Body of pancreas (tissue), 4 donors: ENCODE measurements at regions not wholly inside any gene's neighbourhood (a gene's known extent, or its start where the extent isn't known, plus 50 kb on each side); places are given as distances from the start of the nearest gene placed in this dataset.

ENCODE experiments used
- ATAC-seq: fragments of 150-250 bp; one replicate; pipeline ENCODE4 v1.9.1; 2016
- DNase-seq, 4 donors: peaks; one replicate each; pipeline ENCODE4 v3.0.0-alpha.2; 2019
- H3K27ac ChIP-seq, 4 donors: fragments of 200-600 bp; sonication (generic); 1 replicate in 3 of 4; 2 replicates in 1 of 4; pipeline versions ENCODE4 v1.5.1 to v1.6.1; 2016 to 2019; ENCODE audit warnings: mild to moderate bottlenecking in 1 of 4, mixed read lengths in 1 of 4, moderate library complexity in 1 of 4
- H3K27me3 ChIP-seq, 2 donors: fragments of 200-600 bp; sonication (generic); one replicate each; pipeline ENCODE4 v1.6.0; 2016; ENCODE audit warnings: mild to moderate bottlenecking in 1 of 2
- H3K36me3 ChIP-seq, 2 donors: fragments of 200-600 bp; sonication (generic); replicated peaks in 1 of 2; 2 replicates each; pipeline ENCODE4 v1.5.1; 2016; ENCODE audit warnings: low read depth in 2 of 2; ENCODE audit not compliant: insufficient read depth in 1 of 2
- H3K4me1 ChIP-seq: fragments of 200-600 bp; sonication (generic); one replicate; pipeline ENCODE4 v1.6.0; 2016
- H3K4me3 ChIP-seq, 2 donors: fragments of 200-600 bp; sonication (generic); 1 replicate in 1 of 2; 2 replicates in 1 of 2; pipeline ENCODE4 v1.5.1; 2016 to 2019
- H3K9me3 ChIP-seq, 3 donors: fragments of 200-600 bp; sonication (generic); 1 replicate in 2 of 3; 2 replicates in 1 of 3; pipeline ENCODE4 v1.5.1; 2016
- POLR2A ChIP-seq, 3 donors: fragments of 450-650 bp; IDR thresholded peaks; one replicate each; pipeline ENCODE4 v1.6.1; 2016; ENCODE audit warnings: antibody characterized with exemption in 3 of 3, mild to moderate bottlenecking in 2 of 3
- WGBS, 2 donors: methylation state at CpG; one replicate each; pipeline ENCODE4 v1.1.5; 2017; 5-methylcytosine and 5-hydroxymethylcytosine counted together
- intact Hi-C: fragments of 100-400 bp; cut with DNase I; formaldehyde crosslinking; loops from one replicate; pipeline ENCODE4 v1.15.1; 2023
- TF ChIP-seq, protein P1 (sequence below), 7 experiments: fragments of 450-650 bp in 4 of 7; fragments of 200-600 bp in 3 of 7; sonication (generic) in 3 of 7; IDR thresholded peaks; one replicate each; pipeline ENCODE4 v1.5.1; 2016 to 2019; ENCODE audit warnings: antibody characterized with exemption in 7 of 7

DNA sequence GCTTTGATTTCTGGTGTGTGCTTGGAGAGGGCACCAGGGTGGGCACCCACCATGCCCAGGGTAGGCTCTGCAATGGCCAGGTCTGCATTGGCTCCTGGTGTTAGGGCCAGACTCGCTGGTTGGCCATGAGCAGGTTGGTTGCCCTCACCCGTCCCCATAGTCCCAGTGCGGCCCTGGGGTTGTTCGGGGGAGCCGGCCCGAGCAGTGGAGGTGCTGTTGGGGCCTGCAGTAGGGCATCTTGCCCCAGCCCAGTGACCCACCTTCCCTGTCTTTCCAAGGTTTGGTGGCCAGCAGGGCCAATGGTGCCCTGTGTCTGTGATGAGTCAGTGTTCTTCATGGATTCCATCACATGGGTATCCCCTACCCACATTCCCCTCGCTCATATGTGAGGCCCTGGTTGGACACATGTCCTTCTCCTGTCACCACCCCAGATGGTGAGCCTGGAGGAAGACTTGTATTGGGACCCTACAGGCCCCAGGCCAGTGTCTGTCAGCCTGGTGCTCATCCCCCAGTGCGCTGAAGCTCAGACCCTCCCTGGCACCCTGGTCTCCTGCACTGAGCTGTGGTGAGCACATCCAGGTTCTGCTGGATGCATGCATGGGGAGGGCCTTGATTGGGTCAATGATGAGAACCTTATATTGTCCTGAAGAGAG, 190.1 kb downstream of the UBE3A start:
- H3K4me3 ChIP-seq = no peak overlapping the region
- DNase-seq (peak in 2 of 4 donors; percentile 0 to 4), ATAC-seq (no peak)
- H3K27ac ChIP-seq = no peak overlapping the region
- no peaks in the 10 kb centered on the region for H3K4me1 ChIP-seq
- 92 to 94% methylated on average over 2 to 8 of the region's 8 CpGs for WGBS, 2 donors
- no peak for TF ChIP-seq POLR2A (IDR thresholded peaks at IDR 0.05)
- TF ChIP-seq, protein P1, sequence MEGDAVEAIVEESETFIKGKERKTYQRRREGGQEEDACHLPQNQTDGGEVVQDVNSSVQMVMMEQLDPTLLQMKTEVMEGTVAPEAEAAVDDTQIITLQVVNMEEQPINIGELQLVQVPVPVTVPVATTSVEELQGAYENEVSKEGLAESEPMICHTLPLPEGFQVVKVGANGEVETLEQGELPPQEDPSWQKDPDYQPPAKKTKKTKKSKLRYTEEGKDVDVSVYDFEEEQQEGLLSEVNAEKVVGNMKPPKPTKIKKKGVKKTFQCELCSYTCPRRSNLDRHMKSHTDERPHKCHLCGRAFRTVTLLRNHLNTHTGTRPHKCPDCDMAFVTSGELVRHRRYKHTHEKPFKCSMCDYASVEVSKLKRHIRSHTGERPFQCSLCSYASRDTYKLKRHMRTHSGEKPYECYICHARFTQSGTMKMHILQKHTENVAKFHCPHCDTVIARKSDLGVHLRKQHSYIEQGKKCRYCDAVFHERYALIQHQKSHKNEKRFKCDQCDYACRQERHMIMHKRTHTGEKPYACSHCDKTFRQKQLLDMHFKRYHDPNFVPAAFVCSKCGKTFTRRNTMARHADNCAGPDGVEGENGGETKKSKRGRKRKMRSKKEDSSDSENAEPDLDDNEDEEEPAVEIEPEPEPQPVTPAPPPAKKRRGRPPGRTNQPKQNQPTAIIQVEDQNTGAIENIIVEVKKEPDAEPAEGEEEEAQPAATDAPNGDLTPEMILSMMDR (IDR thresholded peaks at IDR 0.05) = no peak
- H3K9me3 ChIP-seq = no peaks in the 10 kb centered on the region
- intact Hi-C loops = no loop called here
- no peaks in the 10 kb centered on the region for H3K36me3 ChIP-seq
- no peaks in the 10 kb centered on the region for H3K27me3 ChIP-seq

DNA sequence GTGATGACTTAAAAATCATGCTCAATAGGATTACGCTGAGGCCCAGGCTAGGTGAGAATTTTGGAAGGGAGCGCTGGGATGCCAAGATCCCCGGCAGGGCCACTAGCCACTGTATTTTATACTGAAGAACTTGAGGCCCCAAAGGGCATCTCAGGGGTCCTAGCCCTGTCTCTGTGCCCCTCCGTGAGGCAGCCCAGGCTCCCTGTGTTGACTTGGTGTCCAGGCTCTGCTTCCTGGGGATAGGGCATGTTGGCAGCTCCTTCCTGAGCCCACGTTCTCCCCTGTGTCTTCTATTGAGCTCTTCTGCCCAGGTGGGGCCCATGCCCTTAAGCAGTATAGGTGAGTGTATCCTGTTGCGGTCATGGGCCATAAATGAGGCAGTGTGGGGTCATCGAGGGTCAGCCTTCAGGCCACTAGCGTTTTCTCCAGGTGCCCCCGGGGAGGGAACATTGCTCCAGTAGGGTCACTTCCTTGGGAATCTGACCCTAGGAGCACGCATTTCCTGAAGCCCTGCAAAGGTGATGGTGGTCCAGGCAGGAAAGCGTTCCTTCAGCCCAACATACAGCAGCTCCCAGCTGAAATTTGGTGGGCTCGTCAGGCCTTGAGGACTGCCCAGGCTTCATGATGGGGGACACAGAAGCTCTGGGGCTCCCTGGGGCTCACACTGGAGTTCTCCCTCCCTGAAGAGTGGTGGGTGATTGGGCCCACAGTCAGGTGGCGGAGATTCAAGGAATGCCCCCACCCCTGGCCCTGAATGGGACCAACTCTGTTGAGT, 189.4 kb downstream of the UBE3A start:
- WGBS, 2 donors = 81 to 82% methylated on average over 9 to 13 of the region's 13 CpGs
- no peaks in the 10 kb centered on the region for H3K9me3 ChIP-seq
- DNase-seq = peak in 2 of 4 donors; percentile 2 to 4
- TF ChIP-seq, protein P1 (IDR thresholded peaks at IDR 0.05) = no peak
- no peak for TF ChIP-seq POLR2A (IDR thresholded peaks at IDR 0.05)
- no peaks in the 10 kb centered on the region for H3K4me1 ChIP-seq
- intact Hi-C loops = no loop called here
- H3K4me3 ChIP-seq = no peak overlapping the region
- no peak overlapping the region for H3K27ac ChIP-seq
- no peak for ATAC-seq
- H3K36me3 ChIP-seq = no peaks in the 10 kb centered on the region
- H3K27me3 ChIP-seq = no peaks in the 10 kb centered on the region

DNA sequence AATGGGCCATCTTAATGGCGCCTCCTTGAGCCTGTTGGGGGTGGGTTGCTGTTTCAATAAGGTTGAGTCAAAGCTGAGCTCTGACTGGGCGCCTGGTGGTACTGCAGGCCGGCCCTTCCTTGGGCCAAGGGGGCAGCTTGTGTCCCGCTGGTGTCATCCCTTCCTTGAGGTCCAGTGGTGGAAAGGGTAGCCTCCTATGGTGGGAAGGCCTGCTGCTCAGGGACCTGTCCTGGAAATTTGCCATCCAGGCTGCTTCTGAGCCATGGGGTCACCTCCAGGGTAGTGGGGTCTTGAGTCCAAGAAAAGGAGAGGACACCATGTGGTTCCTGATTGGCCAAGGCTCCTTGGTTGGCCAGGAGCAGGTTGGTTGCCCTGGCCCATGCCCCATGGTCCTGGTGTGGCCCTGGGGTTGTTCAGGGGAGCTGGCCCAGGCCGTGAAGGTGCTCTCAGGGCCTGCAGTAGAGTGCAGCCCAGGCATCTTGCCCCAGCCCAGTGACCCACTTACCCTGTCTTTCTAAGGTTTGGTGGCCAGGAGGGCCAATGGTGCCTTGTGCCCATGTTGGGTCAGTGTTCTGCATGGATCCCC, 188.7 kb downstream of the UBE3A start:
- Histone ChIP-seq H3K4me3 (no peak overlapping the region), H3K27ac (no peak overlapping the region), H3K36me3 (no peaks in the 10 kb centered on the region), H3K27me3 (no peaks in the 10 kb centered on the region), H3K4me1 (no peaks in the 10 kb centered on the region), H3K9me3 (no peaks in the 10 kb centered on the region)
- ATAC-seq (no peak), DNase-seq (peak in 2 of 4 donors; percentile 2 to 8)
- 75 to 82% methylated on average over 4 to 5 of the region's 5 CpGs for WGBS, 2 donors
- TF ChIP-seq POLR2A (IDR thresholded peaks at IDR 0.05) = no peak
- TF ChIP-seq, protein P1 (IDR thresholded peaks at IDR 0.05) = no peak
- intact Hi-C loops = no loop called here

DNA sequence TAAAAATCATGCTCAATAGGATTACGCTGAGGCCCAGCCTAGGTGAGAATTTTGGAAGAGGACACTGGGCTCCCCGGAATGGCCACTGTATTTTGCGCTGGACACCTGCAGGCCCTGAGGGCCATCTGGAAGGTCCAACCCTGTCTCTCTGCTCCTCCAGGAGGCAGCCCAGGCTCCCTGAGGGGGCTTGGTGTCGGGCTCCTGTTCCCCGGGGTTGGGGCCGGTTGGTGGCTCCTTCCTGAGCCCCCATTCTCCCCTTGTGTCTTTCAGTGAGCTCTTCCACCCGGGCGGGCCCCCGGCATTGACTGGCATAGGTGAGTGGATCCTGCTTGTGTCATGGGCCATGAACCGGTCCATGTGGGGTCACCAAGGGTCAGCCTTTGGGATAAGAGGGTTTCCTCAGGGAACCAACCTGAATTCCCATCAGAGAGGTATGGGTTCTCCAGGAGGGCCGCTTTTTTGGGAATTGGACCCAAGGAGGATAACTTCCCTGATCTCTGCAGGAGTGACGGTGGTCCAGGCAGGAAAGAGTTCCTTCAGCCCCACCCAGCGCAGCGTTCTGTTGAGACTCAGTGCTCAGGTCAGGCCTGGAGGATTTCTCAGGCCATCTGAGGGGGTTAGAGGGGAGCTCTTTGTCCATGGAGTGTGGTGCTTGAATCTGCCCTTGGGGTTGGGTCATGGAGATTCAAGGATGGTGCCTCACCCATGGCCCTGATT, 187.8 kb downstream of the UBE3A start:
- 81 to 93% methylated on average over 13 to 14 of the region's 14 CpGs for WGBS, 2 donors
- no peaks in the 10 kb centered on the region for H3K27me3 ChIP-seq
- intact Hi-C loops = no loop called here
- no peaks in the 10 kb centered on the region for H3K9me3 ChIP-seq
- H3K4me1 ChIP-seq = no peaks in the 10 kb centered on the region
- DNase-seq = peak in 2 of 4 donors; percentile 6
- no peak for ATAC-seq
- no peak overlapping the region for H3K4me3 ChIP-seq
- H3K36me3 ChIP-seq = no peaks in the 10 kb centered on the region
- H3K27ac ChIP-seq = no peak overlapping the region
- TF ChIP-seq, protein P1 (IDR thresholded peaks at IDR 0.05) = no peak
- no peak for TF ChIP-seq POLR2A (IDR thresholded peaks at IDR 0.05)
